Keratinocyte (primary cell): ENCODE measurements at regions not wholly inside any gene's neighbourhood (a gene's known extent, or its start where the extent isn't known, plus 50 kb on each side); places are given as distances from the start of the nearest gene placed in this dataset.

Experiments
- DNase-seq: peaks from one replicate; pipeline ENCODE4 v3.0.0-alpha.2; 2011; ENCODE audit warnings: low read depth, missing footprints, low spot score
- FAIRE-seq: peaks from 2 replicates; lab custom pipeline; 2011; peaks lifted over from hg19 to GRCh38; lab: Jason Lieb, UNC
- H2AFZ ChIP-seq: 2 replicates; pipeline ENCODE4 v1.6.0; 2012; ENCODE audit warnings: low read length, control low read depth, inconsistent platforms; ENCODE audit not compliant: control insufficient read depth
- H3K27ac ChIP-seq: 2 replicates; pipeline ENCODE4 v1.5.1; 2011; ENCODE audit warnings: low read length; ENCODE audit not compliant: control insufficient read depth, insufficient read depth
- H3K27me3 ChIP-seq: 3 replicates; pipeline ENCODE4 v1.6.0; 2011; ENCODE audit warnings: low read length; ENCODE audit not compliant: control insufficient read depth, insufficient read depth; ENCODE audit errors: extremely low read depth
- H3K36me3 ChIP-seq, 2 experiments: 2 replicates in 1 of 2; 3 replicates in 1 of 2; pipeline ENCODE4 v1.5.1; 2011; ENCODE audit warnings: low read length in 2 of 2, mild to moderate bottlenecking in 1 of 2; ENCODE audit not compliant: control insufficient read depth in 2 of 2, insufficient read depth in 2 of 2; ENCODE audit errors: extremely low read depth in 1 of 2
- H3K4me1 ChIP-seq: 3 replicates; pipeline ENCODE4 v1.5.1; 2011; ENCODE audit warnings: low read length; ENCODE audit not compliant: control insufficient read depth, insufficient read depth; ENCODE audit errors: extremely low read depth
- H3K4me2 ChIP-seq: 3 replicates; pipeline ENCODE4 v1.6.0; 2011; ENCODE audit warnings: low read depth, low read length; ENCODE audit not compliant: control insufficient read depth, insufficient read depth; ENCODE audit errors: extremely low read depth
- H3K4me3 ChIP-seq, 3 experiments: fragments of 200-600 bp in 1 of 3; sonication (generic) in 1 of 3; 2 replicates in 2 of 3; 3 replicates in 1 of 3; pipeline ENCODE4 v1.5.1; 2011 to 2016; ENCODE audit warnings: low read length in 3 of 3, mild to moderate bottlenecking in 3 of 3, control low read depth in 2 of 3, inconsistent platforms in 1 of 3, low read depth in 1 of 3, mixed read lengths in 1 of 3, mixed run types in 1 of 3, moderate library complexity in 1 of 3; ENCODE audit not compliant: control insufficient read depth in 2 of 3, insufficient read depth in 2 of 3; ENCODE audit errors: extremely low read depth in 1 of 3
- H3K79me2 ChIP-seq: 2 replicates; pipeline ENCODE4 v1.6.0; 2012; ENCODE audit warnings: low read length; ENCODE audit not compliant: control insufficient read depth, insufficient read depth
- H3K9ac ChIP-seq: 3 replicates; pipeline ENCODE4 v1.6.0; 2011; ENCODE audit warnings: low read length; ENCODE audit not compliant: control insufficient read depth, insufficient read depth; ENCODE audit errors: extremely low read depth
- H3K9me1 ChIP-seq: 3 replicates; pipeline ENCODE4 v1.6.0; 2011; ENCODE audit warnings: low read length; ENCODE audit not compliant: control insufficient read depth, insufficient read depth; ENCODE audit errors: extremely low read depth
- H3K9me3 ChIP-seq: 2 replicates; pipeline ENCODE4 v1.5.1; 2012; ENCODE audit warnings: low read depth, low read length; ENCODE audit not compliant: control insufficient read depth
- H4K20me1 ChIP-seq: 3 replicates; pipeline ENCODE4 v1.6.0; 2011; ENCODE audit warnings: low read length; ENCODE audit not compliant: control insufficient read depth, insufficient read depth; ENCODE audit errors: extremely low read depth
- CTCF ChIP-seq, 3 experiments: IDR thresholded peaks in 1 of 3; conservative IDR thresholded peaks in 1 of 3; optimal IDR thresholded peaks in 1 of 3; 2 replicates in 2 of 3; 3 replicates in 1 of 3; pipeline versions ENCODE3 to v1.5.1; 2011; ENCODE audit warnings: low read length in 3 of 3, mild to moderate bottlenecking in 3 of 3, moderate library complexity in 2 of 3, control low read depth in 1 of 3, inconsistent platforms in 1 of 3; ENCODE audit not compliant: insufficient read depth in 2 of 3; ENCODE audit errors: extremely low read depth in 1 of 3
- EZH2 ChIP-seq: IDR thresholded peaks from one replicate; pipeline ENCODE4 v1.6.1; 2012; ENCODE audit warnings: inconsistent platforms, mild to moderate bottlenecking, low read length, moderate library complexity
- dilution Hi-C: fragments of 300-500 bp; cut with MboI; formaldehyde crosslinking; loops from one replicate; pipeline ENCODE4 v1.7.0; 2020; ENCODE audit warnings: low sequenced_read_pairs; ENCODE audit not compliant: extremely low pct_ligation_motif_present

- Histone ChIP-seq H2AFZ (no peak overlapping the region), H3K9me3 (no peaks in the 10 kb centered on the region), H3K9ac (no peak overlapping the region), H3K36me3 (no peaks in the 10 kb centered on the region), H3K27me3 (no peaks in the 10 kb centered on the region), H3K27ac (no peak overlapping the region), H3K4me1 (no peaks in the 10 kb centered on the region), H3K4me3 (no peak overlapping the region), H3K9me1 (no peaks in the 10 kb centered on the region), H4K20me1 (no peaks in the 10 kb centered on the region), H3K79me2 (no peaks in the 10 kb centered on the region), H3K4me2 (no peak overlapping the region)
- DNase-seq (no peak), FAIRE-seq (no peak)
- no peak for TF ChIP-seq EZH2
- TF ChIP-seq CTCF (optimal IDR thresholded peaks at IDR 0.05 in 1 of 3, IDR thresholded peaks at IDR 0.05 in 1 of 3, conservative IDR thresholded peaks at IDR 0.05 in 1 of 3; ENCODE audit: extremely low read depth in 1 of 3, insufficient read depth in 2 of 3, low read length in 3 of 3): no peak
- dilution Hi-C loops: no loop called here
Observed at GRCh38 chr22:47807506-47807905, 1045.1 kb downstream of the TBC1D22A start.

- Histone ChIP-seq H3K27ac (no peak overlapping the region), H3K36me3 (no peaks in the 10 kb centered on the region), H2AFZ (no peak overlapping the region), H3K27me3 (no peaks in the 10 kb centered on the region), H3K9me3 (no peaks in the 10 kb centered on the region), H3K4me1 (no peaks in the 10 kb centered on the region), H4K20me1 (no peaks in the 10 kb centered on the region), H3K4me2 (no peak overlapping the region), H3K9ac (no peak overlapping the region), H3K4me3 (no peak overlapping the region), H3K9me1 (no peaks in the 10 kb centered on the region), H3K79me2 (no peaks in the 10 kb centered on the region)
- DNase-seq (no peak), FAIRE-seq (no peak)
- TF ChIP-seq CTCF (optimal IDR thresholded peaks at IDR 0.05 in 1 of 3, IDR thresholded peaks at IDR 0.05 in 1 of 3, conservative IDR thresholded peaks at IDR 0.05 in 1 of 3; ENCODE audit: extremely low read depth in 1 of 3, insufficient read depth in 2 of 3, low read length in 3 of 3) (no peak), EZH2 (no peak)
- dilution Hi-C loops: no loop called here
Observed at GRCh38 chr22:47806894-47807293, 1044.4 kb downstream of the TBC1D22A start.
